M059J (cell line): ENCODE measurements at regions not wholly inside any gene's neighbourhood (a gene's known extent, or its start where the extent isn't known, plus 50 kb on each side); places are given as distances from the start of the nearest gene placed in this dataset.

Source experiments
- DNase-seq: peaks from one replicate; pipeline ENCODE4 v3.0.0-alpha.2; 2012; ENCODE audit warnings: low read depth

GRCh38 chr2:173766537-173767289, 198.5 kb downstream of the SP3 start:
- DNase-seq: no peak

GRCh38 chr2:173770947-173771678, 194.1 kb downstream of the SP3 start:
- no peak for DNase-seq

GRCh38 chr2:173772205-173772604, 193.0 kb downstream of the SP3 start:
- no peak for DNase-seq

- no peak for DNase-seq
Observed at GRCh38 chr2:173773076-173773475, 192.1 kb downstream of the SP3 start.

GRCh38 chr2:173775440-173775839, 189.7 kb downstream of the SP3 start:
- no peak for DNase-seq

- DNase-seq: no peak
Observed at GRCh38 chr2:173782681-173783080, 182.5 kb downstream of the SP3 start.

GRCh38 chr2:173783382-173783781, 181.8 kb downstream of the SP3 start:
- no peak for DNase-seq

GRCh38 chr2:173785813-173786212, 179.4 kb downstream of the SP3 start:
- DNase-seq: no peak

GRCh38 chr2:173791502-173791901, 173.7 kb downstream of the SP3 start:
- no peak for DNase-seq

GRCh38 chr2:173792166-173792565, 173.0 kb downstream of the SP3 start:
- no peak for DNase-seq

- no peak for DNase-seq
Observed at GRCh38 chr2:173792741-173793140, 172.4 kb downstream of the SP3 start.

GRCh38 chr2:173793709-173794565, 171.2 kb downstream of the SP3 start:
- no peak for DNase-seq

- no peak for DNase-seq
Observed at GRCh38 chr2:173797586-173798263, 167.4 kb downstream of the SP3 start.

GRCh38 chr2:173802518-173802917, 162.7 kb downstream of the SP3 start:
- no peak for DNase-seq

- DNase-seq: no peak
Observed at GRCh38 chr2:173803449-173803848, 161.7 kb downstream of the SP3 start.

- DNase-seq: peak; percentile 7
Observed at GRCh38 chr2:173806761-173807160, 158.4 kb downstream of the SP3 start.

GRCh38 chr2:173808718-173809117, 156.5 kb downstream of the SP3 start:
- no peak for DNase-seq

GRCh38 chr2:173812321-173812720, 152.9 kb downstream of the SP3 start:
- DNase-seq: no peak

GRCh38 chr2:173814306-173814705, 150.9 kb downstream of the SP3 start:
- no peak for DNase-seq

GRCh38 chr2:173815772-173816171, 149.4 kb downstream of the SP3 start:
- DNase-seq: peak; percentile 15

- no peak for DNase-seq
Observed at GRCh38 chr2:173817582-173817981, 147.6 kb downstream of the SP3 start.

GRCh38 chr2:173818285-173818684, 146.9 kb downstream of the SP3 start:
- DNase-seq: no peak
